Activated naive CD8-positive, alpha-beta T cell treated with anti-CD3 and anti-CD28 coated beads, Interleukin-2, amount 10 ng/mL, durations not matched to agents 7 days and 5 days (primary cell): ENCODE measurements at regions not wholly inside any gene's neighbourhood (a gene's known extent, or its start where the extent isn't known, plus 50 kb on each side); places are given as distances from the start of the nearest gene placed in this dataset.
"Not testable (repeated sequence)": the region's sequence is repeated elsewhere in the genome, so short reads cannot be mapped to it uniquely, and the experiment has no call there.

Source experiments
- ATAC-seq: fragments of 150-1000 bp; cut with Tn5 transposase; one replicate; pipeline ENCODE4 v1.10.0; 2021; ENCODE audit warnings: low read depth, moderate library complexity
- POLR2A ChIA-PET: fragments of 350-600 bp; sonication (Branson Sonifier 250); formaldehyde crosslinking; loops from one replicate; lab custom pipeline; 2021; ENCODE audit warnings: antibody characterized with exemption; lab: Charles Lee
- DNase-seq: peaks from one replicate; pipeline ENCODE4 v3.0.0; 2021
- H3K27ac Mint-ChIP-seq: one replicate; pipeline ENCODE4 v1.8.0; 2022; ENCODE audit warnings: mild to moderate bottlenecking, mixed read lengths
- H3K27me3 Mint-ChIP-seq: one replicate; pipeline ENCODE4 v1.8.0; 2022; ENCODE audit warnings: mild to moderate bottlenecking, moderate library complexity, mixed read lengths
- H3K36me3 Mint-ChIP-seq: one replicate; pipeline ENCODE4 v1.8.0; 2021; ENCODE audit warnings: mild to moderate bottlenecking, mixed read lengths
- H3K4me1 Mint-ChIP-seq: one replicate; pipeline ENCODE4 v1.8.0; 2021; ENCODE audit warnings: mixed read lengths
- H3K4me3 Mint-ChIP-seq: one replicate; pipeline ENCODE4 v1.8.0; 2022; ENCODE audit warnings: mild to moderate bottlenecking, moderate library complexity, mixed read lengths
- H3K9me3 Mint-ChIP-seq: one replicate; pipeline ENCODE4 v1.8.0; 2021; ENCODE audit warnings: mixed read lengths

DNA sequence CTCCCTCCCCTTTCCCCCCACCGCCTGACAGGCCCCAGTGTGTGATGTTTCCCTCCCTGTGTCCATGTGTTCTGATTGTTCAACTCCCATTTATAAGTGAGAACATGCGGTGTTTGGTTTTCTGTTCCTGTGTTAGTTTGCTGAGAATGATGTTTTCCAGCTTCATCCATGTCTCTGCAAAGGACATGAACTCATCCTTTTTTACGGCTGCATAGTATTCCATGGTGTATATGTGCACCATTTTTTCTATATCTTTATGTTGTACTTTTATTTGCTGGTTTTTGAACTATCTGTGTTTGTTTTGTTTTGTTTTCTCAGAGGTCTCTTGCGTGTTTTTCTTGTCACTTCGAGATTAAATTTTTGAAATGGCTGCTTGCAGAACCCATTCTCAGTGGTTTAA lies 188.8 kb upstream of the SLIT2 start:
- POLR2A ChIA-PET, H3K9me3 Mint-ChIP-seq, H3K36me3 Mint-ChIP-seq, H3K27me3 Mint-ChIP-seq, DNase-seq, H3K27ac Mint-ChIP-seq, H3K4me1 Mint-ChIP-seq, ATAC-seq, H3K4me3 Mint-ChIP-seq: not testable (repeated sequence)

DNA sequence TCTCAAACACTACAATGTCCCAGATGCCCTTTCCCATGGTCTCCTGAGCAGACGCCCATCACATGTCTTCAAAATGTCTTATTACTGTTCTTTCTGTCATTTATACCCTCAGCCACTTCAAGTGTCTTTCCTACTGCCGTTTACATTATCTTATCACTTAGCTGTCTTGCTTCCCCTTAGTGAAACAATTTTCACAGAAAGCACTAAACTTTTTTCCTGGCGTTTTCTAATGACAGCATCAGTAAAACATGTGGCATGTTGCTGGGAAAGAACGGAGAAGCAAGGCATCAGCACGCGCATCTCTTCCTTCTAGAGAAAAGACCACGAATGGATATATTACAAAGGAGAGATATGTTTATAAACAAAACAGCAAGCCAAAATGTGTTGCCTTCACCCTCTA lies 189.7 kb upstream of the SLIT2 start:
- H3K27ac Mint-ChIP-seq, result no peak overlapping the region
- H3K4me1 Mint-ChIP-seq, result no peaks in the 10 kb centered on the region
- no peaks in the 10 kb centered on the region for H3K36me3 Mint-ChIP-seq
- H3K9me3 Mint-ChIP-seq, result peaks cover 7% of the 10 kb centered on the region
- DNase-seq (no peak), ATAC-seq (no peak)
- POLR2A ChIA-PET, result no interaction called here
- no peaks in the 10 kb centered on the region for H3K27me3 Mint-ChIP-seq
- H3K4me3 Mint-ChIP-seq, result no peak overlapping the region

- H3K9me3 Mint-ChIP-seq, result peaks cover 8% of the 10 kb centered on the region
- POLR2A ChIA-PET, result no interaction called here
- DNase-seq (no peak), ATAC-seq (no peak)
- H3K36me3 Mint-ChIP-seq, result no peaks in the 10 kb centered on the region
- no peaks in the 10 kb centered on the region for H3K27me3 Mint-ChIP-seq
- H3K27ac Mint-ChIP-seq, result no peak overlapping the region
- no peak overlapping the region for H3K4me3 Mint-ChIP-seq
- H3K4me1 Mint-ChIP-seq, result no peaks in the 10 kb centered on the region
These were observed 200.9 kb upstream of the SLIT2 start for GRCh38 chr4:20050768-20051167.

- no peaks in the 10 kb centered on the region for H3K36me3 Mint-ChIP-seq
- H3K4me3 Mint-ChIP-seq, result no peak overlapping the region
- POLR2A ChIA-PET, result no interaction called here
- ATAC-seq (no peak), DNase-seq (no peak)
- no peak overlapping the region for H3K27ac Mint-ChIP-seq
- H3K9me3 Mint-ChIP-seq, result peaks cover 7% of the 10 kb centered on the region
- no peaks in the 10 kb centered on the region for H3K27me3 Mint-ChIP-seq
- H3K4me1 Mint-ChIP-seq, result no peaks in the 10 kb centered on the region
These were observed 201.8 kb upstream of the SLIT2 start for GRCh38 chr4:20049889-20050288.

DNA sequence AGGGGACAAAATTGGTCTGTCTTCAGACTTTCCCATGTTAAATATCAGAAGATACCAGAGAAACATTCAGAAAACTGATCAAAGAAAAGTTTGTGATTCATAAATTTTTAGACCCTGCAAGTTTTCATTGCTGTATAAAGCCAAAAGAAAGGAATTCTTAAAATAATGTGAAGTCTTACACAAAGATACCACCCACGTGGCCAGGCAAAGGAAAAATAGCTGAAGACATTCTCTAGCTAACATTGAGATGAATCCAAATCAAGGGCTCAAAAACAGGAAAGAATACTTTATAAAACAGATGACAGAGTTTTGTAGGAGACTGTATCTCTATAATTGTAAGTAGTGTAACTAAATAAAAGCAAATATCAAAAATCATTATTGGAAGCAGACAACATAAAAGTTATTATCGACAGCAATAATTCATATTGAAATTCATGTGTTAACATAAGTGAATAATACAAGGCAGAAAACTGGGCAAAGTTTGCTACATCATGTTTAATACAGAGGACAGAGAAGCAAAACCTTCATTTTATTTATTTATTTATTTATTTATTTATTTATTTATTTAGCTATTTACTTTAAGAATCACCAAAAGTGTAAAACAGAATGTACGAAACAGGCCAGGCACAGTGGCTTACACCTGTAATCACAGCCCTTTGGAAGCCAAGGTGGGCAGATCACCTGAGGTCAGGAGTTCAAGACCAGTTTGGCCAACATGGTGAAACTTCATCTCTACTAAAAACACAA lies 204.6 kb upstream of the SLIT2 start:
- POLR2A ChIA-PET, result no interaction called here
- Mint-ChIP-seq H3K36me3 (no peaks in the 10 kb centered on the region), H3K4me3 (no peak overlapping the region), H3K27me3 (no peaks in the 10 kb centered on the region), H3K9me3 (peaks cover 6% of the 10 kb centered on the region), H3K4me1 (no peaks in the 10 kb centered on the region), H3K27ac (no peak overlapping the region)
- no peak for ATAC-seq
- no peak for DNase-seq

- H3K27ac Mint-ChIP-seq, result no peak overlapping the region
- DNase-seq, result no peak
- H3K4me3 Mint-ChIP-seq, result no peak overlapping the region
- no peaks in the 10 kb centered on the region for H3K36me3 Mint-ChIP-seq
- ATAC-seq, result no peak
- H3K27me3 Mint-ChIP-seq, result no peaks in the 10 kb centered on the region
- POLR2A ChIA-PET, result no interaction called here
- H3K4me1 Mint-ChIP-seq, result no peaks in the 10 kb centered on the region
- peaks cover 5% of the 10 kb centered on the region for H3K9me3 Mint-ChIP-seq
These were observed 205.5 kb upstream of the SLIT2 start for GRCh38 chr4:20046179-20046578.

DNA sequence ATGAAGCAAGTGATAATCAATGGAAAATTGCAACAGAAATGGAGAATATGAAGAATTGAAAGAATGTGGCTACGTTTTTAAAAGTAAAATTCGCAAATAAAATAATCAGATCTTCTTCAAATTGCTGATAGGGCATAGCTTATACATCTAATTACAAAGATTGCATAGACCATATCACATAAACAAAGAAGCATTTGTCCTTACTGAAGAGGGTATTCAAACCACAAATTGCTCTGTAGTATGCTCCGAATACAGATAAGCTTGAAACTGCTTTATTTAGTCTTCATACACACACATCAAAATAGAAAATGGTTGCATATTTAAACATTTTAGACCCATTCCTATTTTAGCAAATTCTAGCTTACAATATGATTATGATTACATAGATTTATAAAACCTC lies 206.7 kb upstream of the SLIT2 start:
- H3K4me1 Mint-ChIP-seq, result no peaks in the 10 kb centered on the region
- no peak overlapping the region for H3K27ac Mint-ChIP-seq
- no peak overlapping the region for H3K4me3 Mint-ChIP-seq
- POLR2A ChIA-PET, result no interaction called here
- H3K36me3 Mint-ChIP-seq, result no peaks in the 10 kb centered on the region
- H3K27me3 Mint-ChIP-seq, result no peaks in the 10 kb centered on the region
- H3K9me3 Mint-ChIP-seq, result peaks cover 5% of the 10 kb centered on the region
- DNase-seq, result no peak
- no peak for ATAC-seq

- H3K4me1 Mint-ChIP-seq, result no peaks in the 10 kb centered on the region
- H3K4me3 Mint-ChIP-seq, result no peak overlapping the region
- peaks cover 5% of the 10 kb centered on the region for H3K9me3 Mint-ChIP-seq
- H3K27ac Mint-ChIP-seq, result no peak overlapping the region
- DNase-seq (no peak), ATAC-seq (no peak)
- no peaks in the 10 kb centered on the region for H3K27me3 Mint-ChIP-seq
- POLR2A ChIA-PET, result no interaction called here
- no peaks in the 10 kb centered on the region for H3K36me3 Mint-ChIP-seq
These were observed 207.2 kb upstream of the SLIT2 start for GRCh38 chr4:20044502-20044911.

DNA sequence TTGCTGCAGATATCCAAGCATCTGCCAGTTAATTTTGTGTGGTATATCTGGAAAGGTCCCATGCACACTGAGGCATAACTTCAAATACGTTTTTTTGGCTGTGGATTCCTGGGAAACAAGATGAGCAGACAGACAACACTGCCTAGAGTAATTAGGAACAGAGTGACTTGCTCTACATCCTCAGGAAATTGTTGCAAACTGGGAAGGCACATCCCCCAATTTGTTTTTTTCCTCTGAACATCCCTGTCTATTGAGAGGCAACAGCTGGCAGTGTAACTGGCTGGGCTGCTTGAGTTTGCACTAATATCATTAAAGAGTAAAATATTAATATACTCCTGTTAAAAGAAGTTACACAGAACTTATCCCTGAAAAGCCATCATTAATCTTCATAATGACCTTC lies 207.7 kb upstream of the SLIT2 start:
- Mint-ChIP-seq H3K27me3 (no peaks in the 10 kb centered on the region), H3K36me3 (no peaks in the 10 kb centered on the region), H3K9me3 (peaks cover 5% of the 10 kb centered on the region), H3K27ac (no peak overlapping the region), H3K4me3 (no peak overlapping the region), H3K4me1 (no peaks in the 10 kb centered on the region)
- POLR2A ChIA-PET, result no interaction called here
- DNase-seq (no peak), ATAC-seq (no peak)

DNA sequence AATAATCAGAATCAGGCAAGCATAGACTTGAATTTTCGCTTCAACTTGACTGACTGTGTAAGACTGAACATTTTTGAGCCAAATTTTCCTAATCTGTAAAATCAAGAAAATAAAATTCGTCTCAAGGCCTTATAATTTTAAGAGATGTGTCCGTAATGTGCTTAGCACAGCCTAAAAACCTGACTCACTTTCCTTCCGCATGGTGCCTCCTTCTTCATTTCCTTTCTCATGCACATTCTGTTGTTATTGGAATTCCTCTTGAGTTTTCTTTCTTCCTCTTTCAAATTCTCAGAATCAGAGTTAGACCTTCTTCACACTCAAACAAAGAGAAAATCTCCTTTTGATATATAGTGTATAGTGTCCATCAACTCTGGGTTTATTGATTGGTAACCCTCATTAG lies 208.9 kb upstream of the SLIT2 start:
- DNase-seq (no peak), ATAC-seq (no peak)
- H3K27me3 Mint-ChIP-seq, result no peaks in the 10 kb centered on the region
- POLR2A ChIA-PET, result no interaction called here
- H3K4me3 Mint-ChIP-seq, result no peak overlapping the region
- no peaks in the 10 kb centered on the region for H3K36me3 Mint-ChIP-seq
- no peak overlapping the region for H3K27ac Mint-ChIP-seq
- peaks cover 6% of the 10 kb centered on the region for H3K9me3 Mint-ChIP-seq
- H3K4me1 Mint-ChIP-seq, result no peaks in the 10 kb centered on the region

GRCh38 chr4:20041839-20042407 lies 209.8 kb upstream of the SLIT2 start:
- no peak for ATAC-seq
- Mint-ChIP-seq H3K4me1 (no peaks in the 10 kb centered on the region), H3K9me3 (peaks cover 6% of the 10 kb centered on the region), H3K27me3 (no peaks in the 10 kb centered on the region), H3K27ac (no peak overlapping the region), H3K4me3 (no peak overlapping the region), H3K36me3 (no peaks in the 10 kb centered on the region)
- POLR2A ChIA-PET, result no interaction called here
- no peak for DNase-seq

DNA sequence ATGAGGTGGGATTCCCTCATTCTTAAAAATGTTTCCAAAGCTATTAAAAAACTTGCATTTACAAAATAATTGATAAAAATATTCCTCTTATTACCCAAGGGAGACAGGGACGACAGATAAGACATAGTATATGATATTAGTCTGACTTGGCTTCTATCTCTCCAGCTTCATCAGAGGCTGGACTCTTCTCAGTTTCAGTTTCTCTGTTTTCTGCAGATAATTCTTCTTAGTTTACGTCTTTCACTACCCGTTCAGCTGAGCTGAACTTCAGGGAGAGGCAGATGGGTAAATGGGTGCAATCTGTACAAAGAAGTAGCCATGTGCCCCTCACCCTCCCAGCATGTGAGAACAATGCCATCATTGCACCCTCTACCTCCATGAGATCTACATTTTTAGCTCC lies 214.0 kb upstream of the SLIT2 start:
- Mint-ChIP-seq H3K27me3 (no peaks in the 10 kb centered on the region), H3K4me3 (no peak overlapping the region)
- no peak for ATAC-seq

GRCh38 chr4:20030108-20030507 lies 221.6 kb upstream of the SLIT2 start:
- H3K36me3 Mint-ChIP-seq, result no peaks in the 10 kb centered on the region
- ATAC-seq (no peak), DNase-seq (no peak)
- H3K27ac Mint-ChIP-seq, result no peak overlapping the region
- no peaks in the 10 kb centered on the region for H3K27me3 Mint-ChIP-seq
- H3K4me3 Mint-ChIP-seq, result no peak overlapping the region
- no peaks in the 10 kb centered on the region for H3K4me1 Mint-ChIP-seq
- peaks cover 1% of the 10 kb centered on the region for H3K9me3 Mint-ChIP-seq
- POLR2A ChIA-PET, result no interaction called here

More for the DNA sequence above, 214.0 kb upstream of the SLIT2 start:
- Mint-ChIP-seq H3K27ac (no peak overlapping the region), H3K9me3 (peaks cover 2% of the 10 kb centered on the region), H3K4me1 (no peaks in the 10 kb centered on the region), H3K36me3 (no peaks in the 10 kb centered on the region)
- no peak for DNase-seq
- POLR2A ChIA-PET, result no interaction called here

DNA sequence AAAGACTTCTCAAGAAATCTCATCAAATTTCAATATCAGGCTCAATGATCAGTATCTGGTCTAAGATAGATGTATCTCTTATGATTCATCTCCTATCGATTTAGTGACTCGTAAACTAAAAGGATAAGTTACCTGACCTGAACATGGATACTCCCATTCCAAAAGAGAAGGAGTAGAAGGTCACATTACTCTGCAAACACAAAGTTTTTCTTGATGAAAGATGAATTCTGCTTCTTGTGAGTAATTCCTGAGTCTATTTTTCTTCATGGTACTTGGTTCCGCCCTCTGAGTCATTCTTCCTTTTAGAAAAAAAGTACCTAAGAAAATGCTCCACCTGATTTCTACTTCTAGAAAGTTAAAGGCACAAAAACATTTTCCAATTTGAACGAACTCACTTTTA lies 223.1 kb upstream of the SLIT2 start:
- H3K27me3 Mint-ChIP-seq, result no peaks in the 10 kb centered on the region
- POLR2A ChIA-PET, result no interaction called here
- H3K36me3 Mint-ChIP-seq, result no peaks in the 10 kb centered on the region
- H3K4me1 Mint-ChIP-seq, result no peaks in the 10 kb centered on the region
- H3K9me3 Mint-ChIP-seq, result peaks cover 3% of the 10 kb centered on the region
- no peak overlapping the region for H3K27ac Mint-ChIP-seq
- ATAC-seq, result no peak
- H3K4me3 Mint-ChIP-seq, result no peak overlapping the region
- DNase-seq, result no peak
